Adrenal gland (tissue), 9 donors: ENCODE measurements at regions not wholly inside any gene's neighbourhood (a gene's known extent, or its start where the extent isn't known, plus 50 kb on each side); places are given as distances from the start of the nearest gene placed in this dataset.

Experiments
- DNase-seq, 7 donors: peaks; one replicate each; pipeline ENCODE4 v3.0.0-alpha.2; 2019 to 2020
- H3K27ac ChIP-seq, 5 donors: fragments of 200-600 bp; sonication (generic) in 4 of 5; 1 replicate in 3 of 5; 2 replicates in 2 of 5; pipeline versions ENCODE4 v1.5.1 to v1.8.0; 2016 to 2020; ENCODE audit warnings: mild to moderate bottlenecking in 1 of 5
- H3K27me3 ChIP-seq: fragments of 200-600 bp; 2 replicates; pipeline ENCODE4 v1.8.0; 2021
- H3K36me3 ChIP-seq, 2 donors: fragments of 200-600 bp; replicated peaks in 1 of 2; 1 replicate in 1 of 2; 2 replicates in 1 of 2; pipeline versions ENCODE4 v1.5.1 to v1.8.0; 2018 to 2022
- H3K4me1 ChIP-seq, 2 donors: fragments of 200-600 bp; replicated peaks in 1 of 2; 1 replicate in 1 of 2; 2 replicates in 1 of 2; pipeline versions ENCODE4 v1.5.1 to v1.8.0; 2018 to 2021
- H3K4me3 ChIP-seq, 4 donors: fragments of 200-600 bp; sonication (generic) in 3 of 4; one replicate each; pipeline ENCODE4 v1.5.1; 2016 to 2018
- H3K9me3 ChIP-seq, 3 donors: fragments of 200-600 bp; sonication (generic) in 1 of 3; replicated peaks in 1 of 3; 1 replicate in 2 of 3; 2 replicates in 1 of 3; pipeline versions ENCODE4 v1.5.1 to v1.8.0; 2016 to 2021
- CTCF ChIP-seq, 6 experiments: fragments of 450-650 bp in 4 of 6; fragments of 200-600 bp in 2 of 6; sonication (generic) in 1 of 6; IDR thresholded peaks; 1 replicate in 5 of 6; 2 replicates in 1 of 6; pipeline versions ENCODE4 v1.5.1 to v1.8.0; 2016 to 2021; ENCODE audit warnings: antibody characterized with exemption in 6 of 6, mild to moderate bottlenecking in 2 of 6, moderate library complexity in 1 of 6
- POLR2A ChIP-seq, 2 donors: fragments of 450-650 bp; IDR thresholded peaks; one replicate each; pipeline ENCODE4 v1.6.1; 2017; ENCODE audit warnings: antibody characterized with exemption in 2 of 2, mild to moderate bottlenecking in 2 of 2, moderate library complexity in 1 of 2
- WGBS, 4 donors: extraction: QIAGEN DNeasy Blood & Tissue Kit in 2 of 4; methylation state at CpG; one replicate each; pipeline versions ENCODE4 v1.1.5 to v1.1.7; 2013 to 2017; 5-methylcytosine and 5-hydroxymethylcytosine counted together
- intact Hi-C, 2 donors: fragments of 100-400 bp; cut with DNase I; formaldehyde crosslinking; loops; one replicate each; pipeline versions ENCODE4 v1.14.1 to v1.15.0; 2022 to 2023
- donor health status: healthy with polysubstance abuse.
- donor health status: Bipolar disorder and iron deficiency.
- donor health status: DM: yes; HTN: yes; CAD: no.
- donor health status: DM: no; HTN: no; CAD: no.
- donor health status: DM: no; HTN: no; CAD: no.

GRCh38 chrX:20664774-20665173, 398.1 kb upstream of the RPS6KA3 start:
- intact Hi-C loops, result no loop called here
- Histone ChIP-seq H3K4me1 (no peaks in the 10 kb centered on the region), H3K27me3 (peaks cover under 1% of the 10 kb centered on the region), H3K9me3 (no peaks in the 10 kb centered on the region), H3K4me3 (no peak overlapping the region), H3K27ac (no peak overlapping the region), H3K36me3 (no peaks in the 10 kb centered on the region)
- 28 to 48% (median 37%) methylated on average over 3 of the region's 3 CpGs for WGBS, 4 donors
- TF ChIP-seq POLR2A (IDR thresholded peaks at IDR 0.05) (no peak), CTCF (IDR thresholded peaks at IDR 0.05) (no peak)
- DNase-seq, result no peak

- intact Hi-C loops, result no loop called here
- 37 to 53% (median 47%) methylated on average over 2 of the region's 2 CpGs for WGBS, 4 donors
- no peak for DNase-seq
These were observed 397.4 kb upstream of the RPS6KA3 start for GRCh38 chrX:20664131-20664530.

GRCh38 chrX:20663336-20663735, 396.6 kb upstream of the RPS6KA3 start:
- WGBS, 4 donors, result 50 to 68% (median 63%) methylated on average over 2 of the region's 2 CpGs
- TF ChIP-seq POLR2A (IDR thresholded peaks at IDR 0.05) (no peak), CTCF (IDR thresholded peaks at IDR 0.05) (no peak)
- intact Hi-C loops, result no loop called here

More at GRCh38 chrX:20664131-20664530, 397.4 kb upstream of the RPS6KA3 start:
- no peaks in the 10 kb centered on the region for H3K27me3 ChIP-seq
- no peak overlapping the region for H3K27ac ChIP-seq
- no peaks in the 10 kb centered on the region for H3K4me1 ChIP-seq
- no peaks in the 10 kb centered on the region for H3K36me3 ChIP-seq
- TF ChIP-seq CTCF (IDR thresholded peaks at IDR 0.05) (no peak), POLR2A (IDR thresholded peaks at IDR 0.05) (no peak)
- no peak overlapping the region for H3K4me3 ChIP-seq
- H3K9me3 ChIP-seq, result no peaks in the 10 kb centered on the region

GRCh38 chrX:20656721-20657120, 390.0 kb upstream of the RPS6KA3 start:
- WGBS, 4 donors, result 65 to 74% (median 67%) methylated on average over 1 of the region's 1 CpG

More at GRCh38 chrX:20663336-20663735, 396.6 kb upstream of the RPS6KA3 start:
- Histone ChIP-seq H3K4me1 (no peaks in the 10 kb centered on the region), H3K9me3 (no peaks in the 10 kb centered on the region), H3K27ac (no peak overlapping the region), H3K4me3 (no peak overlapping the region), H3K27me3 (no peaks in the 10 kb centered on the region), H3K36me3 (no peaks in the 10 kb centered on the region)
- DNase-seq, result no peak

More at GRCh38 chrX:20656721-20657120, 390.0 kb upstream of the RPS6KA3 start:
- no peaks in the 10 kb centered on the region for H3K27me3 ChIP-seq
- no peaks in the 10 kb centered on the region for H3K9me3 ChIP-seq
- H3K27ac ChIP-seq, result no peak overlapping the region
- intact Hi-C loops, result no loop called here
- DNase-seq, result no peak
- no peaks in the 10 kb centered on the region for H3K36me3 ChIP-seq
- no peak overlapping the region for H3K4me3 ChIP-seq
- H3K4me1 ChIP-seq, result no peaks in the 10 kb centered on the region
- no peak for TF ChIP-seq POLR2A (IDR thresholded peaks at IDR 0.05)
- no peak for TF ChIP-seq CTCF (IDR thresholded peaks at IDR 0.05)
